ENCODE measurements at regions not wholly inside any gene's neighbourhood (a gene's known extent, or its start where the extent isn't known, plus 50 kb on each side); places are given as distances from the start of the nearest gene placed in this dataset.

DNA sequence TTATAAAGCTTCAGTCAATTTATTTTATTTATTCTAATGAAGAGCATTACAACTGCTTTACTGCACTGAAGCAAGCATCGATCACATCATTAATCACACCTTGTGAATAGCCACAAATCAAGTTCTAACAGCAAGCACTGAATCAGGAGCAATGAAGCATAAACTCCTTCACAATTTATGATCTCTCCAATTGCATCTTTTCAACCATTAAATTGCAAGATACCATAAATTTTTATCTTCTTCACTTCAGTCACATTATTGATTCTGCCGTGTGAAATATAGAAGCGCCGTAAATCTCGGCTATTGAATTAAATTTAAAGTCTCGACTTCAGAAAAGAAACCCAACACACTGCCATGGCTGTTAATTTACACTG, 298.7 kb downstream of the CDCA7 start:
- Histone ChIP-seq H3K36me3 (ENCODE audit: control insufficient read depth, insufficient read depth, low read length) (no peaks in the 10 kb centered on the region), H3K27me3 (ENCODE audit: control insufficient read depth, insufficient read depth, low read length) (no peaks in the 10 kb centered on the region), H3K4me3 (ENCODE audit: low read depth, low read length) (no peak overlapping the region)
- peak; percentile 67 for DNase-seq (ENCODE audit: low read depth)
- no peak for FAIRE-seq
- TF ChIP-seq, protein P1, sequence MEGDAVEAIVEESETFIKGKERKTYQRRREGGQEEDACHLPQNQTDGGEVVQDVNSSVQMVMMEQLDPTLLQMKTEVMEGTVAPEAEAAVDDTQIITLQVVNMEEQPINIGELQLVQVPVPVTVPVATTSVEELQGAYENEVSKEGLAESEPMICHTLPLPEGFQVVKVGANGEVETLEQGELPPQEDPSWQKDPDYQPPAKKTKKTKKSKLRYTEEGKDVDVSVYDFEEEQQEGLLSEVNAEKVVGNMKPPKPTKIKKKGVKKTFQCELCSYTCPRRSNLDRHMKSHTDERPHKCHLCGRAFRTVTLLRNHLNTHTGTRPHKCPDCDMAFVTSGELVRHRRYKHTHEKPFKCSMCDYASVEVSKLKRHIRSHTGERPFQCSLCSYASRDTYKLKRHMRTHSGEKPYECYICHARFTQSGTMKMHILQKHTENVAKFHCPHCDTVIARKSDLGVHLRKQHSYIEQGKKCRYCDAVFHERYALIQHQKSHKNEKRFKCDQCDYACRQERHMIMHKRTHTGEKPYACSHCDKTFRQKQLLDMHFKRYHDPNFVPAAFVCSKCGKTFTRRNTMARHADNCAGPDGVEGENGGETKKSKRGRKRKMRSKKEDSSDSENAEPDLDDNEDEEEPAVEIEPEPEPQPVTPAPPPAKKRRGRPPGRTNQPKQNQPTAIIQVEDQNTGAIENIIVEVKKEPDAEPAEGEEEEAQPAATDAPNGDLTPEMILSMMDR (IDR thresholded peaks at IDR 0.05; ENCODE audit: insufficient read depth, low read length, severe bottlenecking), result no peak

DNA sequence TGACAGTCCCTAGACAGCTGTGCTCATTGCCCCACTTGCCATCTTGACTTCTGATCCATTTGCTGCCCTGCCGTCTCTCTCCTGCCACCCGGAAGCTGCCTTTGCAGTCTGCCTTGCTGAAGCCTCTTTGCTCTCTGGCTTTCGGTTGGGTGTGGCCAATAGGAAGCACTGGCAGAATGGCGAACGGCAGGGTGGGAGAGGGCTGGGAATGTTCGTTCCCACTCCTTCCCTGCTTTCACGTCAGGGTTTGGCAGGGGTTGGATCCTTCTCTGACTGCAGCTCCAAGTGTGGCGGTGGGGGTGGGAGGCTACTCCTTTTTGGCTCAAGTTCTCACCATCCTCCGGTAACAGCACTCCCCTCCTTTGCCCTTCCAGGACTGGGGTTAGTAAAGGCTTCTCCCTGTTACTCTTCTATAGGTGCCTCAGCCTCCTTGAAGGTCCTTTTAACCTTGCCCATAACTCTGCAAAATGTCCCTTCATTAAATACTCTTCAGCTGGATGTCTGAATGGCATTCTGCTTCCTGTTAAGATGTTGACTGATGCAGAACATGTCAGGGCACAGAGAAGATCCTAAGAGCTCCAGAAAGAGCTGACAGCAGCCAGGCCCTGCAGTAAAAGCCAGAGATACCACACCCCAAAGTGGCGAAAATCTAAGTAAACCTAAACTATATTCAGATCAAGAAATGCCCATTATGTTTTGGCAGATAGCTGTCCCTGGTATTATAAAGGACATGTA, 299.7 kb downstream of the CDCA7 start:
- Histone ChIP-seq H3K4me3 (ENCODE audit: low read depth, low read length) (no peak overlapping the region), H3K36me3 (ENCODE audit: control insufficient read depth, insufficient read depth, low read length) (no peaks in the 10 kb centered on the region), H3K27me3 (ENCODE audit: control insufficient read depth, insufficient read depth, low read length) (no peaks in the 10 kb centered on the region)
- DNase-seq (ENCODE audit: low read depth) (peak; percentile 55), FAIRE-seq (no peak)
- TF ChIP-seq, protein P1 (IDR thresholded peaks at IDR 0.05; ENCODE audit: insufficient read depth, low read length, severe bottlenecking), result no peak

DNA sequence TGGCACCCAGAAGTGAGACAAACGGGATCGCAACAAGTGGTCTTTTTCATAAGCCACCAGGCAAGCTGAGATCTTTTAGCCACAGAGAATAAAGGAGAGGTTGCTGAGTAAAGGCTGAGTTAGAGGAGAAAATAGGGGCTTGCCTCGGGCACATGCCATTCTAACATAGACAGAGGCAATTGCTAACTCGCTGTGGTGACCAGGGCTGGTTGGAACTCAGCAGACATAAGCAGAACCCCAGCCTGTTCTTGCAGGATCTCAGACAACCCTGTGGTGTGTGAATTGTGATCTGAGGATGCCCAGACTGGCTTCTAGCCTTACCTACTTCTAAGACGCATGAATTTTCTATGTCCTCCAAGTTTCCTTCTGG, 300.2 kb downstream of the CDCA7 start:
- TF ChIP-seq, protein P1 (IDR thresholded peaks at IDR 0.05; ENCODE audit: insufficient read depth, low read length, severe bottlenecking), result no peak

GRCh38 chr2:173656086-173656485, 301.4 kb downstream of the CDCA7 start:
- Histone ChIP-seq H3K4me3 (ENCODE audit: low read depth, low read length) (no peak overlapping the region), H3K36me3 (ENCODE audit: control insufficient read depth, insufficient read depth, low read length) (no peaks in the 10 kb centered on the region), H3K27me3 (ENCODE audit: control insufficient read depth, insufficient read depth, low read length) (no peaks in the 10 kb centered on the region)
- TF ChIP-seq, protein P1 (IDR thresholded peaks at IDR 0.05; ENCODE audit: insufficient read depth, low read length, severe bottlenecking), result no peak
- peak; percentile 60 for DNase-seq (ENCODE audit: low read depth)
- FAIRE-seq, result no peak

More for the DNA sequence above, 300.2 kb downstream of the CDCA7 start:
- FAIRE-seq (no peak), DNase-seq (ENCODE audit: low read depth) (peak; percentile 77)
- Histone ChIP-seq H3K4me3 (ENCODE audit: low read depth, low read length) (no peak overlapping the region), H3K36me3 (ENCODE audit: control insufficient read depth, insufficient read depth, low read length) (no peaks in the 10 kb centered on the region), H3K27me3 (ENCODE audit: control insufficient read depth, insufficient read depth, low read length) (no peaks in the 10 kb centered on the region)

DNA sequence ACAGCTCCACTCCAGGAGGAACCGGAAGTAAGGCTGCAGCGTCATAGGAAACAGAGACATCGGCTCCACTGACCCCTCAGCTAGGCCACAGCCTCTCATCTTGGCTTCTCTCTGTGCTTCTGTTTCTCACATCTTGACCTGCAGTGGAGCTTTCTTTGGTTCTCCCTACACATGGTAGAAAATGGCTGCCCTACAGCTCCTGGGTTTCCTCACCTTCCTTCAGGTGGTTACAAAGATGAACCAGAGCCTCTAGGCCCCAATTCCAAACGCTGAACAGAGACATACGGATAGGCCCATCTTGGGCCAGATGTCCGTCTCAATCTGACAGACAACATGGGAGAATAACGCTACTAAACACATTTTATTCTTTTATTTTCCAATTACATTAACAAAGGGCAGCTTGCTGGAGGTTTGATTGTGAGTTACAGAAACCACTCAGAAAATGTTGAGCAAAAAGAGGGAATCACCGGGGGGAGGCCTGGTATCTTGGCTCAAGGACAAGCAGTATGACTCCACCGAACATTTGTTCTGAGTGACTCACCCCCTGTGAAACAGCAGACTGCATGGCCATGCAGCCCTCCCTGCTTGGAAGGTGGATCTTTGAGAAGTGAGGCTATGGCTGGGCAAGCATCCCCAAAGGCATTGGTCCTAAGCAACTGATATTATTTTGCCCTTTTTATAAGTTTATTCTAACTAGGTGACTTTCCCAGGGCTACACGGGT, 303.5 kb downstream of the CDCA7 start:
- Histone ChIP-seq H3K27me3 (ENCODE audit: control insufficient read depth, insufficient read depth, low read length) (no peaks in the 10 kb centered on the region), H3K36me3 (ENCODE audit: control insufficient read depth, insufficient read depth, low read length) (no peaks in the 10 kb centered on the region), H3K4me3 (ENCODE audit: low read depth, low read length) (no peak overlapping the region)
- TF ChIP-seq, protein P1 (IDR thresholded peaks at IDR 0.05; ENCODE audit: insufficient read depth, low read length, severe bottlenecking), result no peak
- DNase-seq (ENCODE audit: low read depth), result peak; percentile 92
- no peak for FAIRE-seq

Data from bronchial epithelial cell (primary cell).